ENCODE measurements at regions not wholly inside any gene's neighbourhood (a gene's known extent, or its start where the extent isn't known, plus 50 kb on each side); places are given as distances from the start of the nearest gene placed in this dataset.

DNA sequence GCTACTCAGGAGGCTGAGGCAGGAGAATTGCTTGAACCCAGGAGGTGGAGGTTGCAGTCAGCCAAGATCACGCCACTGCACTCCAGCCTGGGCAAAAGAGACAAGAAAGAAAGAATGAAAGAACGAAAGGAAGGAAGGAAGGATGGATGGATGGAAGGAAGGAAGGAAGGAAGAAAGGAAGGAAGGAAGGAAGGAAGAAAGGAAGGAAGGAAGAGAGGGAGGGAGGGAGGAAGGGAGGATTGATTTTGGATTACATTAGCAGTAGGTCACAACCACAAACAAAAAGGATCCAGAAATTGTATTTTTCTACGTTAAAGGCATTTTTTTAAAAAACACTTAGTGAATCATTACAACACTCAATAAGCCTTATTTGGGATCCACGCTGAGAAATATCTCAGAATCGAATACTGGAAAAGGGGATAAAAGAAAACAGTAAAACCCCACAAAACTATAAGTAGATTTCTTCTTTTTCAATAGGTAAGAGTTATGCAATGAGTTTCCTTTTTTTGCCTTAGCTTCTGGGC is 136.9 kb upstream of the FREM1 start:
- TF ChIP-seq CTCF (IDR thresholded peaks at IDR 0.05 in 4 of 5, conservative IDR thresholded peaks at IDR 0.05 in 1 of 5) (no peak), POLR2A (IDR thresholded peaks at IDR 0.05) (no peak)
